H1 (cell line): ENCODE measurements at regions not wholly inside any gene's neighbourhood (a gene's known extent, or its start where the extent isn't known, plus 50 kb on each side); places are given as distances from the start of the nearest gene placed in this dataset.

Experiments
- CTCF ChIA-PET: fragments of 300-600 bp; sonication (Branson Sonifier 250); formaldehyde crosslinking; loops from one replicate; lab custom pipeline; 2021; ENCODE audit not compliant: partially characterized antibody; lab: Charles Lee
- POLR2A ChIA-PET: fragments of 300-600 bp; sonication (Branson Sonifier 250); formaldehyde crosslinking; loops from one replicate; lab custom pipeline; 2021; ENCODE audit warnings: inconsistent platforms; ENCODE audit not compliant: partially characterized antibody; lab: Charles Lee
- DNase-seq, 2 experiments: peaks; one replicate each; pipeline versions ENCODE4 v3.0.0 to v3.0.0-alpha.2; 2010 to 2022; ENCODE audit warnings: low spot score in 2 of 2, low read depth in 1 of 2, mixed read lengths in 1 of 2
- FAIRE-seq: peaks from 2 replicates; lab custom pipeline; 2011; peaks lifted over from hg19 to GRCh38; lab: Jason Lieb, UNC
- H2AFZ ChIP-seq: 2 replicates; pipeline ENCODE4 v1.8.1; 2012; ENCODE audit warnings: low read length, inconsistent platforms
- H2AK5ac ChIP-seq: 2 replicates; pipeline ENCODE4 v1.6.1; 2013; ENCODE audit warnings: low read depth, low read length
- H2BK120ac ChIP-seq: replicated peaks from 2 replicates; pipeline ENCODE3; 2013; ENCODE audit warnings: low read depth, low read length, inconsistent platforms
- H2BK12ac ChIP-seq: 2 replicates; pipeline ENCODE4 v1.6.1; 2013; ENCODE audit warnings: low read depth, low read length
- H2BK15ac ChIP-seq: 2 replicates; pipeline ENCODE4 v1.6.1; 2013; ENCODE audit warnings: low read length
- H2BK20ac ChIP-seq: 2 replicates; pipeline ENCODE4 v1.6.1; 2013; ENCODE audit warnings: low read length
- H2BK5ac ChIP-seq: 2 replicates; pipeline ENCODE4 v1.6.1; 2013; ENCODE audit warnings: low read depth, low read length
- H3K14ac ChIP-seq: 2 replicates; pipeline ENCODE4 v1.6.1; 2013; ENCODE audit warnings: inconsistent platforms; ENCODE audit not compliant: insufficient read length
- H3K18ac ChIP-seq: 2 replicates; pipeline ENCODE4 v1.6.1; 2013; ENCODE audit warnings: low read length; ENCODE audit errors: extremely low read depth
- H3K23ac ChIP-seq: 2 replicates; pipeline ENCODE4 v1.6.1; 2013; ENCODE audit warnings: inconsistent platforms; ENCODE audit not compliant: insufficient read length
- H3K23me2 ChIP-seq: 2 replicates; pipeline ENCODE4 v1.6.1; 2013; ENCODE audit warnings: low read depth, low read length
- H3K27ac ChIP-seq: 2 replicates; pipeline ENCODE4 v1.6.1; 2011; ENCODE audit warnings: low read depth, low read length, inconsistent platforms
- H3K27me3 ChIP-seq, 4 experiments: replicated peaks in 1 of 4; 1 replicate in 1 of 4; 2 replicates in 3 of 4; pipeline versions ENCODE4 v1.6.1 to v1.8.1; 2011 to 2013; ENCODE audit warnings: low read length in 3 of 4, mild to moderate bottlenecking in 3 of 4, inconsistent platforms in 2 of 4, mixed read lengths in 2 of 4, moderate library complexity in 1 of 4; ENCODE audit not compliant: control insufficient read depth in 3 of 4, insufficient read depth in 3 of 4; ENCODE audit errors: extremely low read depth in 1 of 4
- H3K36me3 ChIP-seq, 4 experiments: 2 replicates each; pipeline versions ENCODE4 v1.6.1 to v1.8.1; 2011 to 2013; ENCODE audit warnings: mild to moderate bottlenecking in 4 of 4, low read length in 3 of 4, moderate library complexity in 2 of 4, control low read depth in 1 of 4, inconsistent platforms in 1 of 4; ENCODE audit not compliant: insufficient read depth in 4 of 4, control insufficient read depth in 2 of 4
- H3K4ac ChIP-seq: replicated peaks from 2 replicates; pipeline ENCODE3; 2013; ENCODE audit warnings: low read length, low read depth, mixed read lengths, inconsistent platforms; ENCODE audit not compliant: insufficient read length
- H3K4me1 ChIP-seq, 4 experiments: replicated peaks in 1 of 4; 1 replicate in 1 of 4; 2 replicates in 3 of 4; pipeline versions ENCODE4 v1.6.1 to v1.8.1; 2011 to 2013; ENCODE audit warnings: low read length in 3 of 4, inconsistent platforms in 2 of 4, mixed read lengths in 1 of 4; ENCODE audit not compliant: insufficient read depth in 4 of 4, control insufficient read depth in 3 of 4
- H3K4me2 ChIP-seq, 2 experiments: 2 replicates each; pipeline versions ENCODE4 v1.6.1 to v1.8.1; 2011 to 2013; ENCODE audit warnings: low read depth in 2 of 2, low read length in 2 of 2, control low read depth in 1 of 2, inconsistent platforms in 1 of 2, mild to moderate bottlenecking in 1 of 2; ENCODE audit not compliant: insufficient read depth in 1 of 2
- H3K4me3 ChIP-seq, 4 experiments: fragments of 200-600, 300-600 bp in 1 of 4; sonication (generic), shearing (Covaris generic), sonication (Bioruptor Twin) in 1 of 4; 2 replicates each; pipeline versions ENCODE4 v1.5.1 to v1.8.1; 2011 to 2016; ENCODE audit warnings: low read length in 4 of 4, low read depth in 3 of 4, control low read depth in 2 of 4, inconsistent platforms in 2 of 4, mild to moderate bottlenecking in 2 of 4, mixed read lengths in 1 of 4, moderate library complexity in 1 of 4; ENCODE audit not compliant: insufficient read depth in 2 of 4; ENCODE audit errors: extremely low read depth in 1 of 4
- H3K56ac ChIP-seq: replicated peaks from 2 replicates; pipeline ENCODE3; 2013; ENCODE audit warnings: low read depth, mild to moderate bottlenecking, mixed read lengths, low read length, inconsistent platforms; ENCODE audit not compliant: insufficient read length
- H3K79me1 ChIP-seq: 2 replicates; pipeline ENCODE4 v1.6.1; 2013; ENCODE audit warnings: low read depth, low read length, control low read depth
- H3K79me2 ChIP-seq, 2 experiments: 2 replicates each; pipeline versions ENCODE4 v1.6.1 to v1.8.1; 2012 to 2013; ENCODE audit warnings: low read length in 2 of 2, mild to moderate bottlenecking in 2 of 2, inconsistent platforms in 1 of 2; ENCODE audit not compliant: insufficient read depth in 2 of 2, control insufficient read depth in 1 of 2
- H3K9ac ChIP-seq, 4 experiments: replicated peaks in 1 of 4; 1 replicate in 1 of 4; 2 replicates in 3 of 4; pipeline versions ENCODE4 v1.6.1 to v1.8.1; 2011 to 2013; ENCODE audit warnings: low read depth in 3 of 4, low read length in 3 of 4, control low read depth in 2 of 4, mild to moderate bottlenecking in 2 of 4, moderate library complexity in 2 of 4, inconsistent platforms in 1 of 4; ENCODE audit errors: extremely low read depth in 1 of 4
- H3K9me3 ChIP-seq, 2 experiments: 2 replicates each; pipeline versions ENCODE4 v1.6.1 to v1.8.1; 2012 to 2013; ENCODE audit warnings: mild to moderate bottlenecking in 2 of 2, moderate library complexity in 2 of 2, control low read depth in 1 of 2, inconsistent platforms in 1 of 2, low read depth in 1 of 2, low read length in 1 of 2, mixed read lengths in 1 of 2; ENCODE audit not compliant: insufficient read depth in 2 of 2
- H4K20me1 ChIP-seq, 2 experiments: replicated peaks in 1 of 2; 2 replicates each; pipeline versions ENCODE3 to v1.8.1; 2011 to 2013; ENCODE audit warnings: inconsistent platforms in 2 of 2, low read length in 2 of 2, mild to moderate bottlenecking in 1 of 2; ENCODE audit not compliant: insufficient read depth in 2 of 2, control insufficient read depth in 1 of 2
- H4K5ac ChIP-seq: 2 replicates; pipeline ENCODE4 v1.6.1; 2013; ENCODE audit warnings: low read length, low read depth, mixed read lengths, inconsistent platforms; ENCODE audit not compliant: insufficient read length
- H4K8ac ChIP-seq: 2 replicates; pipeline ENCODE4 v1.8.0; 2013; ENCODE audit warnings: mild to moderate bottlenecking, moderate library complexity, low read length, inconsistent platforms; ENCODE audit not compliant: insufficient read depth; ENCODE audit errors: extremely low read depth
- H4K91ac ChIP-seq: replicated peaks from 2 replicates; pipeline ENCODE3; 2013; ENCODE audit warnings: low read length, mixed read lengths, inconsistent platforms; ENCODE audit not compliant: insufficient read length
- ATF3 ChIP-seq: IDR thresholded peaks from 2 replicates; pipeline ENCODE4 v1.6.1; 2011; ENCODE audit warnings: low read depth, mild to moderate bottlenecking, low read length; ENCODE audit not compliant: insufficient read depth
- BACH1 ChIP-seq: IDR thresholded peaks from 2 replicates; pipeline ENCODE4 v1.6.1; 2012; ENCODE audit warnings: low read length, improper control_type of control experiment
- CBX8 ChIP-seq: fragments of 300-800, 300-1000 bp; sonication (generic); IDR thresholded peaks from 2 replicates; pipeline ENCODE4 v1.7.1; 2016; ENCODE audit warnings: low read depth, low read length, borderline replicate concordance
- CHD2 ChIP-seq: IDR thresholded peaks from 2 replicates; pipeline ENCODE4 v1.6.1; 2012; ENCODE audit warnings: low read length, improper control_type of control experiment
- CTBP2 ChIP-seq: IDR thresholded peaks from 2 replicates; pipeline ENCODE4 v1.7.0; 2011; ENCODE audit warnings: borderline replicate concordance, mild to moderate bottlenecking, moderate library complexity, mixed read lengths, low read length; ENCODE audit not compliant: insufficient read depth, insufficient read length
- RFX5 ChIP-seq: IDR thresholded peaks from 2 replicates; pipeline ENCODE4 v1.6.1; 2011; ENCODE audit warnings: low read depth, low read length, improper control_type of control experiment, borderline replicate concordance
- SIN3A ChIP-seq, 2 experiments: IDR thresholded peaks in 1 of 2; conservative IDR thresholded peaks in 1 of 2; 2 replicates each; pipeline ENCODE4 v1.6.1; 2011 to 2012; ENCODE audit warnings: low read length in 2 of 2, improper control_type of control experiment in 1 of 2, low read depth in 1 of 2, mild to moderate bottlenecking in 1 of 2
- SIRT6 ChIP-seq: IDR thresholded peaks from one replicate; pipeline ENCODE4 v1.7.1; 2012; ENCODE audit warnings: low read length, inconsistent platforms
- SP4 ChIP-seq: IDR thresholded peaks from 2 replicates; pipeline ENCODE4 v1.6.1; 2012; ENCODE audit warnings: low read length, inconsistent platforms
- SRF ChIP-seq: IDR thresholded peaks from 2 replicates; pipeline ENCODE4 v1.6.1; 2011; ENCODE audit warnings: mild to moderate bottlenecking, low read depth, low read length, moderate library complexity
- USF2 ChIP-seq: IDR thresholded peaks from 2 replicates; pipeline ENCODE4 v1.6.1; 2011; ENCODE audit warnings: low read length, improper control_type of control experiment
- ZNF274 ChIP-seq: IDR thresholded peaks from 2 replicates; pipeline ENCODE4 v1.7.0; 2012; ENCODE audit warnings: low read length, borderline replicate concordance; ENCODE audit errors: extremely low read depth
- WGBS, 2 experiments: shearing (Covaris generic) in 1 of 2; methylation state at CpG; one replicate each; pipeline versions ENCODE4 v1.1.6 to v1.1.7; 2013 to 2015; ENCODE audit warnings: low lambda C conversion rate in 2 of 2, mixed read lengths in 2 of 2, inconsistent platforms in 1 of 2, low coverage in 1 of 2, missing lambda C conversion rate in 1 of 2; ENCODE audit not compliant: insufficient replicate concordance in 2 of 2, insufficient coverage in 1 of 2, insufficient read length in 1 of 2; ENCODE audit errors: extremely low coverage in 1 of 2, missing lambda C conversion rate in 1 of 2; 5-methylcytosine and 5-hydroxymethylcytosine counted together

- Histone ChIP-seq H3K9ac (no peak overlapping the region), H3K4ac (no peak overlapping the region), H2BK5ac (no peak overlapping the region), H3K4me1 (no peaks in the 10 kb centered on the region; a peak in 1 of 7 replicates), H3K9me3 (no peaks in the 10 kb centered on the region), H3K79me1 (no peaks in the 10 kb centered on the region), H2BK15ac (no peak overlapping the region), H2BK120ac (no peak overlapping the region), H3K27me3 (peaks cover 7 to 58% (median 23%) of the 10 kb centered on the region in 4 experiments), H2AFZ (no peak overlapping the region), H4K5ac (no peak overlapping the region), H2BK20ac (no peak overlapping the region), H3K23ac (no peak overlapping the region), H4K20me1 (peaks cover 2 to 3% of the 10 kb centered on the region in 2 experiments), H3K79me2 (no peaks in the 10 kb centered on the region), H2BK12ac (no peak overlapping the region), H4K8ac (no peak overlapping the region), H3K23me2 (no peaks in the 10 kb centered on the region), H3K18ac (no peak overlapping the region), H2AK5ac (no peak overlapping the region), H3K4me3 (no peak overlapping the region), H4K91ac (no peak overlapping the region), H3K4me2 (no peak overlapping the region), H3K14ac (no peak overlapping the region), H3K56ac (no peak overlapping the region), H3K36me3 (no peaks in the 10 kb centered on the region), H3K27ac (no peak overlapping the region)
- ChIA-PET CTCF (no interaction called here), POLR2A (no interaction called here)
- no peak for FAIRE-seq
- DNase-seq = no peak
- WGBS, 2 experiments = 74% methylated on average over 6 of the region's 6 CpGs; no CpG with 5 or more reads in 1 of the 2 experiments
- no peak for TF ChIP-seq RFX5
- TF ChIP-seq SIRT6 = no peak
- no peak for TF ChIP-seq BACH1
- no peak for TF ChIP-seq ZNF274
- TF ChIP-seq CTBP2 = no peak
- no peak for TF ChIP-seq ATF3
- no peak for TF ChIP-seq CBX8
- no peak for TF ChIP-seq SIN3A (conservative IDR thresholded peaks at IDR 0.05 in 1 of 2, IDR thresholded peaks at IDR 0.05 in 1 of 2; ENCODE audit: low read depth in 1 of 2, low read length in 2 of 2)
- TF ChIP-seq CHD2 = no peak
- TF ChIP-seq SRF = no peak
- no peak for TF ChIP-seq SP4
- TF ChIP-seq USF2 = no peak
Measured at GRCh38 chr19:27750391-27751043, 1462.4 kb downstream of the UQCRFS1 start.
